NCI-H748 treated with DMSO at 0.1 percent for 48 hours (cell line): ENCODE measurements at regions not wholly inside any gene's neighbourhood (a gene's known extent, or its start where the extent isn't known, plus 50 kb on each side); places are given as distances from the start of the nearest gene placed in this dataset.

ENCODE experiments used
- DNase-seq: peaks from one replicate; lab custom pipeline; 2025; lab: John Stamatoyannopoulos, UW

GRCh38 chr17:65365169-65365568 is 196.3 kb downstream of the AXIN2 start:
- no peak for DNase-seq

- no peak for DNase-seq
Measured at GRCh38 chr17:65364438-65364837, 197.0 kb downstream of the AXIN2 start.

GRCh38 chr17:65362826-65363225 is 198.6 kb downstream of the AXIN2 start:
- DNase-seq = peak; percentile 9

- no peak for DNase-seq
Measured at GRCh38 chr17:65360961-65361552, 200.4 kb downstream of the AXIN2 start.

- no peak for DNase-seq
Measured at GRCh38 chr17:65359016-65359415, 202.4 kb downstream of the AXIN2 start.

- no peak for DNase-seq
Measured at GRCh38 chr17:65356536-65356935, 204.9 kb downstream of the AXIN2 start.

GRCh38 chr17:65355246-65355645 is 206.2 kb downstream of the AXIN2 start:
- no peak for DNase-seq

GRCh38 chr17:65349916-65350315 is 211.5 kb downstream of the AXIN2 start:
- no peak for DNase-seq

- no peak for DNase-seq
Measured at GRCh38 chr17:65346166-65346565, 209.0 kb downstream of the RGS9 start.

- no peak for DNase-seq
Measured at GRCh38 chr17:65345261-65346005, 208.3 kb downstream of the RGS9 start.

GRCh38 chr17:65340401-65340800 is 203.2 kb downstream of the RGS9 start:
- no peak for DNase-seq

GRCh38 chr17:65334406-65334805 is 197.2 kb downstream of the RGS9 start:
- no peak for DNase-seq

GRCh38 chr17:65332779-65333178 is 195.6 kb downstream of the RGS9 start:
- no peak for DNase-seq

- no peak for DNase-seq
Measured at GRCh38 chr17:65332375-65332774, 195.2 kb downstream of the RGS9 start.

- no peak for DNase-seq
Measured at GRCh38 chr17:65328567-65328966, 191.4 kb downstream of the RGS9 start.

GRCh38 chr17:65324611-65325342 is 187.6 kb downstream of the RGS9 start:
- DNase-seq = no peak

- no peak for DNase-seq
Measured at GRCh38 chr17:65323049-65323448, 185.9 kb downstream of the RGS9 start.

- DNase-seq = no peak
Measured at GRCh38 chr17:65320820-65321219, 183.7 kb downstream of the RGS9 start.

- DNase-seq = no peak
Measured at GRCh38 chr17:65314212-65314611, 177.0 kb downstream of the RGS9 start.

- DNase-seq = no peak
Measured at GRCh38 chr17:65312718-65313377, 175.7 kb downstream of the RGS9 start.

GRCh38 chr17:65311261-65311660 is 174.1 kb downstream of the RGS9 start:
- no peak for DNase-seq

- no peak for DNase-seq
Measured at GRCh38 chr17:65307961-65308316, 170.8 kb downstream of the RGS9 start.
